K562 (cell line): ENCODE measurements at regions not wholly inside any gene's neighbourhood (a gene's known extent, or its start where the extent isn't known, plus 50 kb on each side); places are given as distances from the start of the nearest gene placed in this dataset.

Experiments
- ATAC-seq: fragments of 200-7000 bp; cut with Tn5 transposase; 3 replicates; pipeline ENCODE4 v1.9.1; 2020; ENCODE audit warnings: moderate library complexity
- BruUV-seq: library from RNA; stranded (reverse); fragments of 400-500 nt; replicated peaks from 2 replicates; lab custom pipeline; 2021; lab: Mats Ljungman, UMichigan
- CTCF ChIA-PET: fragments of 300-600 bp; formaldehyde crosslinking; extraction: SDS; loops from one replicate; lab custom pipeline; 2021; ENCODE audit warnings: low intra/inter-chr PET ratio; lab: Yijun Ruan, JAX
- POLR2A ChIA-PET: fragments of 300-600, 350-650 bp; sonication (Branson Sonifier 250); formaldehyde crosslinking; extraction: SDS; loops from one replicate; lab custom pipeline; 2021; ENCODE audit warnings: antibody characterized with exemption, inconsistent platforms; lab: Yijun Ruan, JAX
- DNase-seq, 4 experiments: peaks; one replicate each; pipeline versions ENCODE4 v3.0.0 to v3.0.0-alpha.2; 2011 to 2018; ENCODE audit warnings: low spot score in 3 of 4, mixed read lengths in 3 of 4; ENCODE audit errors: extremely low read depth in 1 of 4
- FAIRE-seq: peaks from 2 replicates; lab custom pipeline; 2011; peaks lifted over from hg19 to GRCh38; lab: Jason Lieb, UNC
- H2AFZ ChIP-seq: 2 replicates; pipeline ENCODE4 v1.6.0; 2011; ENCODE audit warnings: low read depth, low read length, control low read depth, inconsistent platforms
- H3K27ac ChIP-seq: fragments of 200-600 bp; 3 replicates; pipeline ENCODE4 v1.8.0; 2011; ENCODE audit warnings: low read depth, mild to moderate bottlenecking, control low read depth, inconsistent platforms, low read length, moderate library complexity, mixed read lengths; ENCODE audit errors: extremely low read depth
- H3K27me3 ChIP-seq, 2 experiments: fragments of 300-600 bp in 1 of 2; 2 replicates in 1 of 2; 3 replicates in 1 of 2; pipeline versions ENCODE4 v1.6.0 to v1.8.0; 2011; ENCODE audit warnings: inconsistent platforms in 2 of 2, low read length in 2 of 2, mild to moderate bottlenecking in 1 of 2, mixed read lengths in 1 of 2, moderate library complexity in 1 of 2; ENCODE audit not compliant: control insufficient read depth in 2 of 2, insufficient read depth in 2 of 2
- H3K36me3 ChIP-seq: fragments of 300-600 bp; 3 replicates; pipeline ENCODE4 v1.8.0; 2011; ENCODE audit warnings: mild to moderate bottlenecking, low read length, inconsistent platforms; ENCODE audit not compliant: control insufficient read depth, insufficient read depth
- H3K4me1 ChIP-seq, 2 experiments: fragments of 200-600 bp in 1 of 2; replicated peaks in 1 of 2; 2 replicates in 1 of 2; 3 replicates in 1 of 2; pipeline versions ENCODE4 v1.5.1 to v1.8.0; 2011; ENCODE audit warnings: inconsistent platforms in 2 of 2, low read length in 2 of 2, mild to moderate bottlenecking in 1 of 2, mixed read lengths in 1 of 2, moderate library complexity in 1 of 2; ENCODE audit not compliant: control insufficient read depth in 2 of 2, insufficient read depth in 2 of 2
- H3K4me2 ChIP-seq: 2 replicates; pipeline ENCODE4 v1.6.1; 2011; ENCODE audit warnings: low read length, control low read depth, inconsistent platforms, mixed read lengths; ENCODE audit not compliant: insufficient read depth
- H3K4me3 ChIP-seq: fragments of 200-600 bp; sonication (generic), shearing (Covaris generic); 2 replicates; pipeline ENCODE4 v1.5.1; 2016; ENCODE audit warnings: control low read depth, inconsistent platforms
- H3K79me2 ChIP-seq: fragments of 200-600 bp; 3 replicates; pipeline ENCODE4 v1.8.0; 2011; ENCODE audit warnings: low read length, inconsistent platforms; ENCODE audit not compliant: control insufficient read depth, insufficient read depth
- H3K9ac ChIP-seq, 2 experiments: 2 replicates each; pipeline versions ENCODE4 v1.6.0 to v1.6.1; 2011; ENCODE audit warnings: low read depth in 2 of 2, low read length in 2 of 2, control low read depth in 1 of 2, inconsistent platforms in 1 of 2, mild to moderate bottlenecking in 1 of 2, mixed read lengths in 1 of 2; ENCODE audit not compliant: insufficient read depth in 1 of 2
- H3K9me1 ChIP-seq: one replicate; pipeline ENCODE4 v1.6.0; 2011; ENCODE audit warnings: inconsistent platforms, mild to moderate bottlenecking, low read length, moderate library complexity; ENCODE audit not compliant: control insufficient read depth, insufficient read depth
- H3K9me3 ChIP-seq: replicated peaks from 2 replicates; pipeline ENCODE4 v1.5.1; 2011; ENCODE audit warnings: low read depth, low read length, inconsistent platforms; ENCODE audit not compliant: control insufficient read depth, insufficient read depth
- H4K20me1 ChIP-seq: replicated peaks from 2 replicates; pipeline ENCODE4 v1.6.1; 2011; ENCODE audit warnings: low read length, inconsistent platforms, mixed read lengths; ENCODE audit not compliant: control insufficient read depth, insufficient read depth
- CAMTA2 ChIP-seq: fragments of 250-450 bp; sonication (Bioruptor Pico); conservative IDR thresholded peaks from 2 replicates; pipeline ENCODE4 v1.5.1; 2022
- CBFA2T2 ChIP-seq: fragments of 450-650 bp; conservative IDR thresholded peaks from 2 replicates; pipeline ENCODE4 v1.6.1; 2017; ENCODE audit warnings: mild to moderate bottlenecking
- CREB3 ChIP-seq: fragments of 450-650 bp; conservative IDR thresholded peaks from 2 replicates; pipeline ENCODE4 v1.6.1; 2016; ENCODE audit warnings: missing genetic modification characterization, low read depth, mild to moderate bottlenecking, missing compliant biosample characterization, moderate library complexity
- E2F4 ChIP-seq: sonication (generic); formaldehyde crosslinking; IDR thresholded peaks from 2 replicates; pipeline ENCODE4 v1.8.0; 2022; ENCODE audit warnings: mild to moderate bottlenecking, low read depth, missing genetic modification reagents
- EP400 ChIP-seq: fragments of 450-650 bp; IDR thresholded peaks from 2 replicates; pipeline ENCODE4 v1.6.1; 2017; ENCODE audit warnings: antibody characterized with exemption, mild to moderate bottlenecking, moderate library complexity
- FOSL1 ChIP-seq: fragments of 200-800 bp; sonication (Bioruptor generic); conservative IDR thresholded peaks from 2 replicates; pipeline ENCODE4 v1.6.1; 2016; ENCODE audit warnings: missing genetic modification characterization, missing compliant biosample characterization
- GABPB1 ChIP-seq: sonication (generic); formaldehyde crosslinking; IDR thresholded peaks from 2 replicates; pipeline ENCODE4 v1.8.0; 2022; ENCODE audit warnings: mild to moderate bottlenecking, missing genetic modification reagents
- GATA2 ChIP-seq: sonication (generic); formaldehyde crosslinking; IDR thresholded peaks from 2 replicates; pipeline ENCODE4 v1.4.0; 2020; ENCODE audit warnings: mild to moderate bottlenecking, missing genetic modification reagents
- LARP7 ChIP-seq: fragments of 450-650 bp; IDR thresholded peaks from 2 replicates; pipeline ENCODE4 v1.6.1; 2016
- MCM2 ChIP-seq: fragments of 450-650 bp; IDR thresholded peaks from 2 replicates; pipeline ENCODE4 v1.6.1; 2017; ENCODE audit warnings: low read depth, mild to moderate bottlenecking
- NCOR1 ChIP-seq: fragments of 450-650 bp; IDR thresholded peaks from 2 replicates; pipeline ENCODE4 v1.6.1; 2016; ENCODE audit warnings: mild to moderate bottlenecking, moderate library complexity
- ZNF24 ChIP-seq: fragments of 450-650 bp; IDR thresholded peaks from 2 replicates; pipeline ENCODE4 v1.6.1; 2016
- ZNF282 ChIP-seq: sonication (generic); formaldehyde crosslinking; IDR thresholded peaks from 2 replicates; pipeline ENCODE4 v1.8.1; 2023; ENCODE audit warnings: missing genetic modification reagents
- ZSCAN29 ChIP-seq: fragments of 450-650 bp; IDR thresholded peaks from 2 replicates; pipeline ENCODE4 v1.6.1; 2017
- WGBS: fragments of 100-300 bp; shearing (Covaris generic); methylation state at CpG from one replicate; pipeline ENCODE4 v1.1.6; 2016; ENCODE audit warnings: low coverage, mixed read lengths; ENCODE audit not compliant: insufficient coverage; ENCODE audit errors: missing lambda C conversion rate; 5-methylcytosine and 5-hydroxymethylcytosine counted together
- in situ Hi-C: fragments of 300-500 bp; cut with MboI; formaldehyde crosslinking; loops from 4 replicates; pipeline ENCODE4 v1.15.0; 2018; ENCODE audit warnings: inconsistent platforms, mixed read lengths
- intact Hi-C: fragments of 100-400 bp; cut with micrococcal nuclease; formaldehyde crosslinking; loops from 2 replicates; pipeline ENCODE4 v1.14.2; 2022

- no peak for ATAC-seq
- no peak overlapping the region for H3K27ac ChIP-seq
These were observed 93.5 kb upstream of the FOXG1 start for GRCh38 chr14:28673056-28673455.

More at GRCh38 chr14:28673056-28673455, 93.5 kb upstream of the FOXG1 start:
- H3K4me1 ChIP-seq, result no peaks in the 10 kb centered on the region
- no peaks in the 10 kb centered on the region for H3K9me3 ChIP-seq
- POLR2A ChIA-PET, result no interaction called here
- H3K79me2 ChIP-seq, result no peaks in the 10 kb centered on the region
- no peak overlapping the region for H3K4me2 ChIP-seq
- BruUV-seq, result no TSS peak
- H3K9ac ChIP-seq, result no peak overlapping the region
- H2AFZ ChIP-seq, result no peak overlapping the region
- H3K4me3 ChIP-seq, result no peak overlapping the region
- 0% methylated on average over 4 of the region's 4 CpGs for WGBS
- H4K20me1 ChIP-seq, result no peaks in the 10 kb centered on the region
- no peaks in the 10 kb centered on the region for H3K9me1 ChIP-seq
- DNase-seq (no peak), FAIRE-seq (no peak)
- CTCF ChIA-PET, result no interaction called here
- H3K36me3 ChIP-seq, result no peaks in the 10 kb centered on the region
- no peaks in the 10 kb centered on the region for H3K27me3 ChIP-seq
- TF ChIP-seq NCOR1 (no peak), E2F4 (CRISPR knock-in tag) (no peak), CAMTA2 (CRISPR knock-in tag) (no peak), FOSL1 (tag) (no peak), GABPB1 (no peak), GATA2 (CRISPR knock-in tag) (no peak), ZNF24 (no peak), CBFA2T2 (no peak), ZSCAN29 (no peak), CREB3 (no peak), EP400 (no peak), MCM2 (no peak), LARP7 (no peak), ZNF282 (CRISPR knock-in tag) (no peak)
- in situ Hi-C loops, result no loop called here
- intact Hi-C loops, result no loop called here
